ENCODE measurements at regions not wholly inside any gene's neighbourhood (a gene's known extent, or its start where the extent isn't known, plus 50 kb on each side); places are given as distances from the start of the nearest gene placed in this dataset.
"Not testable (repeated sequence)": the region's sequence is repeated elsewhere in the genome, so short reads cannot be mapped to it uniquely, and the experiment has no call there.

GRCh38 chr9:12274577-12274976 is 418.6 kb upstream of the TYRP1 start:
- no peak for DNase-seq
- TF ChIP-seq POLR2A (IDR thresholded peaks at IDR 0.05; ENCODE audit: low read length) (no peak), GATA1 (IDR thresholded peaks at IDR 0.05; ENCODE audit: low read depth, low read length) (no peak)

DNA sequence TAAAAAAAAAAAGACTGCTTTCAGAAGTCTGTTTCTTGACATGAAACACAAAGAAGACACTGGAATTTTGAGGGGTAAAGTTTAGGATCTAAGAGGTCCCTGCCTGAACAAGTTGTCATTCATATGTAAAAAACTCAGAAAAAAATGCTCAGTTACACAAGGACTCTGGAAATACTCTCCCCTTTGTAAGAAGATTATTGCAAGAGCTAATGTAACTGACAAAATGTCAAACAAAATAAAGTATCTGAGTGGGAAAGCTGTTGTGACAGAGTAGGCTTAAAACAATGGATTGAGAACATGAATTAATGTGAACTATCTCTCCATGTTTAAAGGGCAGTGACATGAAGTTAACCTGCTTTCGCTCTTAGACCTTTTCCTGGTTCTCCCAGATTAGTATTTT is 416.7 kb upstream of the TYRP1 start:
- TF ChIP-seq GATA1 (IDR thresholded peaks at IDR 0.05; ENCODE audit: low read depth, low read length) = no peak
- no peak for TF ChIP-seq POLR2A (IDR thresholded peaks at IDR 0.05; ENCODE audit: low read length)
- DNase-seq = no peak

DNA sequence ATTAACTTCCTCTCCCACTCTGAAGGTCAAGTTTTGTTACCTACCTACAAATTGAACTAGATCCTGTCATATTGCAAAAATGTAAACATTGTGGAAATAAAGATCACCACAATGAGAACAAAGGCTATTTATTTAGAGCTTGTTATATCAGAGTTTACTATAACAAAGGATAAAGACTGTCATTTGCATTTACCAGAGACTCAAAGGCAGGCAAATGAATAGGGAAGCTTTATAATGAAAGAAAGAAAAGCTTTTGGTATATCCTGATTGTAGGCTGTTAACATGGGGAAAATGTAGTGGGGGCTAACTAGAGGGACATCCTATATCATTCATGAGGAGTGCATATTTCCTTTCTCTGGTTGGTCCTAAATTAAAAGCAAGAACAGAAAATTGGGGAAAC is 403.5 kb upstream of the TYRP1 start:
- no peak for TF ChIP-seq POLR2A (IDR thresholded peaks at IDR 0.05; ENCODE audit: low read length)
- no peak for TF ChIP-seq GATA1 (IDR thresholded peaks at IDR 0.05; ENCODE audit: low read depth, low read length)
- DNase-seq = no peak

GRCh38 chr9:12290166-12290869 is 402.9 kb upstream of the TYRP1 start:
- no peak for TF ChIP-seq POLR2A (IDR thresholded peaks at IDR 0.05; ENCODE audit: low read length)
- no peak for TF ChIP-seq GATA1 (IDR thresholded peaks at IDR 0.05; ENCODE audit: low read depth, low read length)
- DNase-seq = no peak

- no peak for TF ChIP-seq POLR2A (IDR thresholded peaks at IDR 0.05; ENCODE audit: low read length)
- TF ChIP-seq GATA1 (IDR thresholded peaks at IDR 0.05; ENCODE audit: low read depth, low read length) = no peak
- no peak for DNase-seq
Observed at GRCh38 chr9:12305211-12305610, 388.0 kb upstream of the TYRP1 start.

GRCh38 chr9:12314589-12314988 is 378.6 kb upstream of the TYRP1 start:
- DNase-seq = no peak
- TF ChIP-seq POLR2A (IDR thresholded peaks at IDR 0.05; ENCODE audit: low read length) = no peak
- no peak for TF ChIP-seq GATA1 (IDR thresholded peaks at IDR 0.05; ENCODE audit: low read depth, low read length)

- no peak for TF ChIP-seq POLR2A (IDR thresholded peaks at IDR 0.05; ENCODE audit: low read length)
- TF ChIP-seq GATA1 (IDR thresholded peaks at IDR 0.05; ENCODE audit: low read depth, low read length) = no peak
- DNase-seq = no peak
Observed at GRCh38 chr9:12318732-12319685, 374.2 kb upstream of the TYRP1 start.

GRCh38 chr9:12329623-12329985 is 363.6 kb upstream of the TYRP1 start:
- no peak for DNase-seq
- TF ChIP-seq POLR2A (IDR thresholded peaks at IDR 0.05; ENCODE audit: low read length) = no peak
- TF ChIP-seq GATA1 (IDR thresholded peaks at IDR 0.05; ENCODE audit: low read depth, low read length) = no peak

GRCh38 chr9:12333966-12334365 is 359.2 kb upstream of the TYRP1 start:
- DNase-seq = not testable (repeated sequence)

- TF ChIP-seq POLR2A (IDR thresholded peaks at IDR 0.05; ENCODE audit: low read length) = no peak
- TF ChIP-seq GATA1 (IDR thresholded peaks at IDR 0.05; ENCODE audit: low read depth, low read length) = no peak
- no peak for DNase-seq
Observed at GRCh38 chr9:12350775-12351174, 342.4 kb upstream of the TYRP1 start.

- TF ChIP-seq GATA1 (IDR thresholded peaks at IDR 0.05; ENCODE audit: low read depth, low read length) (no peak), POLR2A (IDR thresholded peaks at IDR 0.05; ENCODE audit: low read length) (no peak)
- no peak for DNase-seq
Observed at GRCh38 chr9:12351293-12352044, 341.7 kb upstream of the TYRP1 start.

DNA sequence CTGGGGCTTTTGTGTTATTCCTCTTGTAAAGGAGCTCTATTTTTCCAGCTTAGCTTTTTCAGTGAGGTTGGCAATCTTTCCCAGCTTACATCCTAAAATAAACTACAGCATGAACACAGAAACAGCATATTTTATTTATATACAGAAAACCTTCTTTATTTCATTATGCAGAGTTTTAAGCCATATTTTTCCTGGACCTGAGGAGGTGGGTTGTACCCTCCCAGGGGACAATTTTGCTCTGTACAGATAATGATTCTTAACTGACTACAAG is 341.2 kb upstream of the TYRP1 start:
- TF ChIP-seq POLR2A (IDR thresholded peaks at IDR 0.05; ENCODE audit: low read length) (no peak), GATA1 (IDR thresholded peaks at IDR 0.05; ENCODE audit: low read depth, low read length) (no peak)
- DNase-seq = no peak

DNA sequence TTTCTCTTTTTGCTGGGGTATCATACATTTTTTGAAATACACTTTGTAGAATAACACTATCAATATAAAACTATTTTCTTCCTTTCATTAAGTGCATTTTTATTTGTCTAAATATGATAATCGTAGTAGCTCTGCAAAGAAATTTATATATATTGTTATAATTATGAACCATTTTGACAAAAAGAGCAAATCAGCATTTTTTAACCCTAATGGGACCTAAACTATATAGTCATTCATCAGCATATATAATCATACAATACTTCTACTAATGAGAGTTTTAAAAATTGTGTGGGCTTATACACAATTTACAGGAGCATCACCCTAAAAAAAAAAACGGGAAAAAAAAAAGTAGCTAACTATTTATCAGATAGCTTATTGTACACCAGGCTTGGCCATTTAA is 329.7 kb upstream of the TYRP1 start:
- TF ChIP-seq GATA1 (IDR thresholded peaks at IDR 0.05; ENCODE audit: low read depth, low read length) = no peak
- TF ChIP-seq POLR2A (IDR thresholded peaks at IDR 0.05; ENCODE audit: low read length) = no peak
- no peak for DNase-seq

- no peak for TF ChIP-seq GATA1 (IDR thresholded peaks at IDR 0.05; ENCODE audit: low read depth, low read length)
- TF ChIP-seq POLR2A (IDR thresholded peaks at IDR 0.05; ENCODE audit: low read length) = no peak
- DNase-seq = no peak
Observed at GRCh38 chr9:12368569-12368968, 324.6 kb upstream of the TYRP1 start.
